ENCODE measurements at regions not wholly inside any gene's neighbourhood (a gene's known extent, or its start where the extent isn't known, plus 50 kb on each side); places are given as distances from the start of the nearest gene placed in this dataset.

GRCh38 chr5:89024045-89024444, 141.1 kb upstream of the MEF2C start:
- ATAC-seq: no peak
- TF ChIP-seq CSDC2 (CRISPR knock-in tag; IDR thresholded peaks at IDR 0.05): no peak
- no peak for TF ChIP-seq BACH2 (CRISPR knock-in tag; IDR thresholded peaks at IDR 0.05; ENCODE audit: borderline replicate concordance)
- no peak for TF ChIP-seq GLIS3 (CRISPR knock-in tag; IDR thresholded peaks at IDR 0.05)
- TF ChIP-seq OSR1 (CRISPR knock-in tag; IDR thresholded peaks at IDR 0.05): no peak
- no peak for TF ChIP-seq CREB5 (CRISPR knock-in tag; IDR thresholded peaks at IDR 0.05; ENCODE audit: low read depth)
- TF ChIP-seq ARNTL (CRISPR knock-in tag; IDR thresholded peaks at IDR 0.05; ENCODE audit: borderline replicate concordance, low read depth): no peak
- TF ChIP-seq SNAI2 (CRISPR knock-in tag; IDR thresholded peaks at IDR 0.05): no peak
- TF ChIP-seq ISL1 (CRISPR knock-in tag; IDR thresholded peaks at IDR 0.05): no peak
- TF ChIP-seq RARB (CRISPR knock-in tag; IDR thresholded peaks at IDR 0.05): no peak
- TF ChIP-seq, protein P1, sequence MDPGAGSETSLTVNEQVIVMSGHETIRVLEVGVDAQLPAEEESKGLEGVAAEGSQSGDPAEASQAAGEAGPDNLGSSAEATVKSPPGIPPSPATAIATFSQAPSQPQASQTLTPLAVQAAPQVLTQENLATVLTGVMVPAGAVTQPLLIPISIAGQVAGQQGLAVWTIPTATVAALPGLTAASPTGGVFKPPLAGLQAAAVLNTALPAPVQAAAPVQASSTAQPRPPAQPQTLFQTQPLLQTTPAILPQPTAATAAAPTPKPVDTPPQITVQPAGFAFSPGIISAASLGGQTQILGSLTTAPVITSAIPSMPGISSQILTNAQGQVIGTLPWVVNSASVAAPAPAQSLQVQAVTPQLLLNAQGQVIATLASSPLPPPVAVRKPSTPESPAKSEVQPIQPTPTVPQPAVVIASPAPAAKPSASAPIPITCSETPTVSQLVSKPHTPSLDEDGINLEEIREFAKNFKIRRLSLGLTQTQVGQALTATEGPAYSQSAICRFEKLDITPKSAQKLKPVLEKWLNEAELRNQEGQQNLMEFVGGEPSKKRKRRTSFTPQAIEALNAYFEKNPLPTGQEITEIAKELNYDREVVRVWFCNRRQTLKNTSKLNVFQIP (CRISPR knock-in tag; IDR thresholded peaks at IDR 0.05; ENCODE audit: borderline replicate concordance, low read depth): no peak
- no peak for TF ChIP-seq PPARA (CRISPR knock-in tag; IDR thresholded peaks at IDR 0.05; ENCODE audit: borderline replicate concordance)
- TF ChIP-seq ZNF8 (CRISPR knock-in tag; IDR thresholded peaks at IDR 0.05): no peak
- TF ChIP-seq ESRRG (CRISPR knock-in tag; IDR thresholded peaks at IDR 0.05): no peak
- no peak for TF ChIP-seq ZNF565 (CRISPR knock-in tag; conservative IDR thresholded peaks at IDR 0.05; ENCODE audit: low read depth)
- TF ChIP-seq, protein P2, sequence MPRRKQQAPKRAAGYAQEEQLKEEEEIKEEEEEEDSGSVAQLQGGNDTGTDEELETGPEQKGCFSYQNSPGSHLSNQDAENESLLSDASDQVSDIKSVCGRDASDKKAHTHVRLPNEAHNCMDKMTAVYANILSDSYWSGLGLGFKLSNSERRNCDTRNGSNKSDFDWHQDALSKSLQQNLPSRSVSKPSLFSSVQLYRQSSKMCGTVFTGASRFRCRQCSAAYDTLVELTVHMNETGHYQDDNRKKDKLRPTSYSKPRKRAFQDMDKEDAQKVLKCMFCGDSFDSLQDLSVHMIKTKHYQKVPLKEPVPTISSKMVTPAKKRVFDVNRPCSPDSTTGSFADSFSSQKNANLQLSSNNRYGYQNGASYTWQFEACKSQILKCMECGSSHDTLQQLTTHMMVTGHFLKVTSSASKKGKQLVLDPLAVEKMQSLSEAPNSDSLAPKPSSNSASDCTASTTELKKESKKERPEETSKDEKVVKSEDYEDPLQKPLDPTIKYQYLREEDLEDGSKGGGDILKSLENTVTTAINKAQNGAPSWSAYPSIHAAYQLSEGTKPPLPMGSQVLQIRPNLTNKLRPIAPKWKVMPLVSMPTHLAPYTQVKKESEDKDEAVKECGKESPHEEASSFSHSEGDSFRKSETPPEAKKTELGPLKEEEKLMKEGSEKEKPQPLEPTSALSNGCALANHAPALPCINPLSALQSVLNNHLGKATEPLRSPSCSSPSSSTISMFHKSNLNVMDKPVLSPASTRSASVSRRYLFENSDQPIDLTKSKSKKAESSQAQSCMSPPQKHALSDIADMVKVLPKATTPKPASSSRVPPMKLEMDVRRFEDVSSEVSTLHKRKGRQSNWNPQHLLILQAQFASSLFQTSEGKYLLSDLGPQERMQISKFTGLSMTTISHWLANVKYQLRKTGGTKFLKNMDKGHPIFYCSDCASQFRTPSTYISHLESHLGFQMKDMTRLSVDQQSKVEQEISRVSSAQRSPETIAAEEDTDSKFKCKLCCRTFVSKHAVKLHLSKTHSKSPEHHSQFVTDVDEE (CRISPR knock-in tag; IDR thresholded peaks at IDR 0.05): no peak
- no peak for TF ChIP-seq TOX (CRISPR knock-in tag; IDR thresholded peaks at IDR 0.05; ENCODE audit: borderline replicate concordance)
- no peak for TF ChIP-seq ZFP30 (CRISPR knock-in tag; IDR thresholded peaks at IDR 0.05)
- TF ChIP-seq ZFP3 (CRISPR knock-in tag; IDR thresholded peaks at IDR 0.05): no peak
- TF ChIP-seq, protein P3, sequence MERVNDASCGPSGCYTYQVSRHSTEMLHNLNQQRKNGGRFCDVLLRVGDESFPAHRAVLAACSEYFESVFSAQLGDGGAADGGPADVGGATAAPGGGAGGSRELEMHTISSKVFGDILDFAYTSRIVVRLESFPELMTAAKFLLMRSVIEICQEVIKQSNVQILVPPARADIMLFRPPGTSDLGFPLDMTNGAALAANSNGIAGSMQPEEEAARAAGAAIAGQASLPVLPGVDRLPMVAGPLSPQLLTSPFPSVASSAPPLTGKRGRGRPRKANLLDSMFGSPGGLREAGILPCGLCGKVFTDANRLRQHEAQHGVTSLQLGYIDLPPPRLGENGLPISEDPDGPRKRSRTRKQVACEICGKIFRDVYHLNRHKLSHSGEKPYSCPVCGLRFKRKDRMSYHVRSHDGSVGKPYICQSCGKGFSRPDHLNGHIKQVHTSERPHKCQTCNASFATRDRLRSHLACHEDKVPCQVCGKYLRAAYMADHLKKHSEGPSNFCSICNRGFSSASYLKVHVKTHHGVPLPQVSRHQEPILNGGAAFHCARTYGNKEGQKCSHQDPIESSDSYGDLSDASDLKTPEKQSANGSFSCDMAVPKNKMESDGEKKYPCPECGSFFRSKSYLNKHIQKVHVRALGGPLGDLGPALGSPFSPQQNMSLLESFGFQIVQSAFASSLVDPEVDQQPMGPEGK (CRISPR knock-in tag; IDR thresholded peaks at IDR 0.05; ENCODE audit: borderline replicate concordance): no peak
- TF ChIP-seq CSRNP3 (CRISPR knock-in tag; IDR thresholded peaks at IDR 0.05): no peak

GRCh38 chr5:89020926-89021610, 138.1 kb upstream of the MEF2C start:
- ATAC-seq: no peak
- TF ChIP-seq ZNF8 (CRISPR knock-in tag; IDR thresholded peaks at IDR 0.05) (no peak), TCF4 (CRISPR knock-in tag; IDR thresholded peaks at IDR 0.05; ENCODE audit: borderline replicate concordance) (no peak), ARNTL (CRISPR knock-in tag; IDR thresholded peaks at IDR 0.05; ENCODE audit: borderline replicate concordance, low read depth) (no peak), ISL1 (CRISPR knock-in tag; IDR thresholded peaks at IDR 0.05) (no peak), PPARA (CRISPR knock-in tag; IDR thresholded peaks at IDR 0.05; ENCODE audit: borderline replicate concordance) (no peak), SNAI2 (CRISPR knock-in tag; IDR thresholded peaks at IDR 0.05) (no peak), BACH2 (CRISPR knock-in tag; IDR thresholded peaks at IDR 0.05; ENCODE audit: borderline replicate concordance) (no peak), GLIS3 (CRISPR knock-in tag; IDR thresholded peaks at IDR 0.05) (no peak), ZFP3 (CRISPR knock-in tag; IDR thresholded peaks at IDR 0.05) (no peak), ZC3H10 (CRISPR knock-in tag; IDR thresholded peaks at IDR 0.05) (no peak), OSR1 (CRISPR knock-in tag; IDR thresholded peaks at IDR 0.05) (no peak), RARB (CRISPR knock-in tag; IDR thresholded peaks at IDR 0.05) (no peak), CREB5 (CRISPR knock-in tag; IDR thresholded peaks at IDR 0.05; ENCODE audit: low read depth) (no peak)
- TF ChIP-seq, protein P1 (CRISPR knock-in tag; IDR thresholded peaks at IDR 0.05; ENCODE audit: borderline replicate concordance, low read depth): no peak
- TF ChIP-seq, protein P3 (CRISPR knock-in tag; IDR thresholded peaks at IDR 0.05; ENCODE audit: borderline replicate concordance): no peak
